Peyer's patch (tissue), 4 donors: ENCODE measurements at regions not wholly inside any gene's neighbourhood (a gene's known extent, or its start where the extent isn't known, plus 50 kb on each side); places are given as distances from the start of the nearest gene placed in this dataset.

Experiments
- POLR2A ChIP-seq, 2 donors: fragments of 450-650 bp; IDR thresholded peaks; one replicate each; pipeline ENCODE4 v1.5.1; 2017; ENCODE audit warnings: antibody characterized with exemption in 2 of 2, mild to moderate bottlenecking in 2 of 2, moderate library complexity in 2 of 2
- TF ChIP-seq, protein P1 (sequence below), 6 experiments: fragments of 450-650 bp in 4 of 6; fragments of 200-600 bp in 2 of 6; sonication (generic) in 1 of 6; IDR thresholded peaks; one replicate each; pipeline ENCODE4 v1.5.1; 2017 to 2019; ENCODE audit warnings: antibody characterized with exemption in 6 of 6, mild to moderate bottlenecking in 3 of 6, moderate library complexity in 1 of 6

DNA sequence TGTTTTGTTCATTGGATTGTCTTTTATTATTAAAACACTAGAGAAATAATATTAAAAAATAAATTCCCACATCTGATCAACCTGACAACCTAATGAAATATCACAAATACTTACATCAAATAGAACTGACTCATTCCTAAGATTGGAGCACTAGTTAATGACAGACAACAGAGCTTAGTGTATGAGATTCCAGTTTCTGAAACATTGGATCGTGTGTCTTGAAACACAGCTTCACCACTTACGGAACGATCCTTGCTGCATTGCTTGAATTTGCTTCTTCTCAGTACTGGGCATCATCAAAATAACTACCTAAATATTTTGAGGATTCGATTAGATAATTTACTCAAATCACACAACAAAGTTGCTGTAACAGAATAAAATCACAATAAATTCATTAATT is 667.2 kb upstream of the CDH18 start:
- TF ChIP-seq, protein P1, sequence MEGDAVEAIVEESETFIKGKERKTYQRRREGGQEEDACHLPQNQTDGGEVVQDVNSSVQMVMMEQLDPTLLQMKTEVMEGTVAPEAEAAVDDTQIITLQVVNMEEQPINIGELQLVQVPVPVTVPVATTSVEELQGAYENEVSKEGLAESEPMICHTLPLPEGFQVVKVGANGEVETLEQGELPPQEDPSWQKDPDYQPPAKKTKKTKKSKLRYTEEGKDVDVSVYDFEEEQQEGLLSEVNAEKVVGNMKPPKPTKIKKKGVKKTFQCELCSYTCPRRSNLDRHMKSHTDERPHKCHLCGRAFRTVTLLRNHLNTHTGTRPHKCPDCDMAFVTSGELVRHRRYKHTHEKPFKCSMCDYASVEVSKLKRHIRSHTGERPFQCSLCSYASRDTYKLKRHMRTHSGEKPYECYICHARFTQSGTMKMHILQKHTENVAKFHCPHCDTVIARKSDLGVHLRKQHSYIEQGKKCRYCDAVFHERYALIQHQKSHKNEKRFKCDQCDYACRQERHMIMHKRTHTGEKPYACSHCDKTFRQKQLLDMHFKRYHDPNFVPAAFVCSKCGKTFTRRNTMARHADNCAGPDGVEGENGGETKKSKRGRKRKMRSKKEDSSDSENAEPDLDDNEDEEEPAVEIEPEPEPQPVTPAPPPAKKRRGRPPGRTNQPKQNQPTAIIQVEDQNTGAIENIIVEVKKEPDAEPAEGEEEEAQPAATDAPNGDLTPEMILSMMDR (IDR thresholded peaks at IDR 0.05) = no peak
- no peak for TF ChIP-seq POLR2A (IDR thresholded peaks at IDR 0.05)
